Epithelial cell of esophagus (primary cell): ENCODE measurements at regions not wholly inside any gene's neighbourhood (a gene's known extent, or its start where the extent isn't known, plus 50 kb on each side); places are given as distances from the start of the nearest gene placed in this dataset.

Experiments
- DNase-seq: peaks from one replicate; pipeline ENCODE4 v3.0.0; 2010; ENCODE audit warnings: low read depth
- H3K4me3 ChIP-seq: 2 replicates; pipeline ENCODE4 v1.5.1; 2011; ENCODE audit warnings: mild to moderate bottlenecking, low read length, control low read depth
- CTCF ChIP-seq: IDR thresholded peaks from 2 replicates; pipeline ENCODE4 v1.5.1; 2011; ENCODE audit warnings: low read depth, mild to moderate bottlenecking, low read length, control low read depth, inconsistent platforms; ENCODE audit not compliant: insufficient read depth; ENCODE audit errors: missing control alignments

GRCh38 chr9:36768677-36769076, 196.0 kb downstream of the MELK start:
- no peak overlapping the region for H3K4me3 ChIP-seq
- no peak for DNase-seq
- TF ChIP-seq CTCF = no peak

GRCh38 chr9:36770025-36770424, 197.3 kb downstream of the MELK start:
- TF ChIP-seq CTCF = no peak
- no peak overlapping the region for H3K4me3 ChIP-seq
- DNase-seq = no peak

- no peak overlapping the region for H3K4me3 ChIP-seq
- no peak for TF ChIP-seq CTCF
- peak; percentile 65 for DNase-seq
Measured at GRCh38 chr9:36772449-36773403, 200.0 kb downstream of the MELK start.

GRCh38 chr9:36778682-36779081, 206.0 kb downstream of the MELK start:
- no peak for TF ChIP-seq CTCF
- H3K4me3 ChIP-seq = no peak overlapping the region
- DNase-seq = no peak

- TF ChIP-seq CTCF = no peak
- H3K4me3 ChIP-seq = no peak overlapping the region
- no peak for DNase-seq
Measured at GRCh38 chr9:36779582-36779981, 206.9 kb downstream of the MELK start.

GRCh38 chr9:36780186-36780585, 207.5 kb downstream of the MELK start:
- no peak for DNase-seq
- no peak overlapping the region for H3K4me3 ChIP-seq
- TF ChIP-seq CTCF = no peak

- TF ChIP-seq CTCF = no peak
- DNase-seq = peak; percentile 31
- H3K4me3 ChIP-seq = no peak overlapping the region
Measured at GRCh38 chr9:36781533-36781932, 208.8 kb downstream of the MELK start.
